ENCODE measurements at regions not wholly inside any gene's neighbourhood (a gene's known extent, or its start where the extent isn't known, plus 50 kb on each side); places are given as distances from the start of the nearest gene placed in this dataset.

DNA sequence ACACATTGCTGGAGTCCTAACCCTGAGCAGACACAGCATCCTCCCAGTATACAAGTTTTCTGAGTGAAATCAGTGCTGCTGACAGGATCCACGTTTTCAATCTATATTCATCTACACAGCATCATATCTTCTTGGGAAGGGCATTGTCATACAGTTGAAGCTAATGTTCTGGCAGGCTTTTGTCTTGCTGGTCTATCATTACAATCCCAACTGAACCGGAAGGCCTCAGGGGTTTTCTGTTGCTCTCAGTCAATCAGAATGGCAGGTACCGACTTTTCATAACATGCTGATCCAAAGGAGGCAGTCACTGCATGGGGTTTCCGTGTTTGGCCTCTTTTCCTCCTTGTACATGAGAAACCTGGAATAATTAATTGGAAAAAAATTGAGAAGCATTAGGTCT lies 2118.8 kb upstream of the WWC1 start:
- Histone ChIP-seq H4K20me1 (ENCODE audit: insufficient read depth, low read length) (no peaks in the 10 kb centered on the region), H3K4me2 (ENCODE audit: low read depth, low read length) (no peak overlapping the region), H3K9ac (ENCODE audit: insufficient read depth, low read depth, low read length) (no peak overlapping the region), H3K9me3 (ENCODE audit: low read length) (peaks cover 75% of the 10 kb centered on the region), H3K79me2 (ENCODE audit: insufficient read depth, low read length) (no peaks in the 10 kb centered on the region), H3K4me1 (ENCODE audit: insufficient read depth, low read length) (no peaks in the 10 kb centered on the region), H3K27me3 (ENCODE audit: control insufficient read depth in 1 of 2, insufficient read depth in 2 of 2, low read length in 2 of 2) (no peaks in the 10 kb centered on the region), H3K36me3 (replicated peaks in 1 of 2; ENCODE audit: control insufficient read depth in 1 of 2, insufficient read depth in 2 of 2, low read length in 2 of 2) (no peaks in the 10 kb centered on the region), H3K27ac (ENCODE audit: extremely low read length, insufficient read depth, low read length) (no peak overlapping the region), H3K4me3 (replicated peaks in 1 of 3; ENCODE audit: insufficient read depth in 1 of 3, low read depth in 2 of 3, low read length in 3 of 3) (no peak overlapping the region), H2AFZ (ENCODE audit: low read length) (no peak overlapping the region)
- POLR2A ChIA-PET, result no interaction called here
- ATAC-seq (no peak), FAIRE-seq (no peak), DNase-seq (ENCODE audit: low spot score) (no peak)
- CTCF ChIA-PET (ENCODE audit: low intra/inter-chr PET ratio, low total read pairs), result no interaction called here
- 2% methylated on average over 4 of the region's 4 CpGs for WGBS (ENCODE audit: low lambda C conversion rate)
- BruUV-seq (replicated peaks), result no TSS peak
- intact Hi-C loops (cut with micrococcal nuclease; ENCODE audit: unreplicated experiment), result no loop called here
- in situ Hi-C loops (cut with HindIII; ENCODE audit: extremely low pct_ligation_motif_present, low pct_unique_long_range_greater_than_20kb), result no loop called here
- no peak for TF ChIP-seq TAF1 (CRISPR knock-in tag; IDR thresholded peaks at IDR 0.05)
- TF ChIP-seq MAF1 (CRISPR knock-in tag; IDR thresholded peaks at IDR 0.05; ENCODE audit: borderline replicate concordance), result no peak
- no peak for TF ChIP-seq NFYC (CRISPR knock-in tag; IDR thresholded peaks at IDR 0.05)
- TF ChIP-seq CENPT (CRISPR knock-in tag; IDR thresholded peaks at IDR 0.05; ENCODE audit: low read depth), result no peak
- TF ChIP-seq, protein P1, sequence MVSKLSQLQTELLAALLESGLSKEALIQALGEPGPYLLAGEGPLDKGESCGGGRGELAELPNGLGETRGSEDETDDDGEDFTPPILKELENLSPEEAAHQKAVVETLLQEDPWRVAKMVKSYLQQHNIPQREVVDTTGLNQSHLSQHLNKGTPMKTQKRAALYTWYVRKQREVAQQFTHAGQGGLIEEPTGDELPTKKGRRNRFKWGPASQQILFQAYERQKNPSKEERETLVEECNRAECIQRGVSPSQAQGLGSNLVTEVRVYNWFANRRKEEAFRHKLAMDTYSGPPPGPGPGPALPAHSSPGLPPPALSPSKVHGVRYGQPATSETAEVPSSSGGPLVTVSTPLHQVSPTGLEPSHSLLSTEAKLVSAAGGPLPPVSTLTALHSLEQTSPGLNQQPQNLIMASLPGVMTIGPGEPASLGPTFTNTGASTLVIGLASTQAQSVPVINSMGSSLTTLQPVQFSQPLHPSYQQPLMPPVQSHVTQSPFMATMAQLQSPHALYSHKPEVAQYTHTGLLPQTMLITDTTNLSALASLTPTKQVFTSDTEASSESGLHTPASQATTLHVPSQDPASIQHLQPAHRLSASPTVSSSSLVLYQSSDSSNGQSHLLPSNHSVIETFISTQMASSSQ (IDR thresholded peaks at IDR 0.05; ENCODE audit: low read depth), result no peak
- TF ChIP-seq, protein P1 (CRISPR knock-in tag; IDR thresholded peaks at IDR 0.05; ENCODE audit: borderline replicate concordance), result no peak
- TF ChIP-seq ZNF292 (CRISPR knock-in tag; IDR thresholded peaks at IDR 0.05; ENCODE audit: borderline replicate concordance, low read depth), result no peak
- no peak for TF ChIP-seq CHD4 (IDR thresholded peaks at IDR 0.05; ENCODE audit: borderline replicate concordance, low read length)
- TF ChIP-seq, protein P2, sequence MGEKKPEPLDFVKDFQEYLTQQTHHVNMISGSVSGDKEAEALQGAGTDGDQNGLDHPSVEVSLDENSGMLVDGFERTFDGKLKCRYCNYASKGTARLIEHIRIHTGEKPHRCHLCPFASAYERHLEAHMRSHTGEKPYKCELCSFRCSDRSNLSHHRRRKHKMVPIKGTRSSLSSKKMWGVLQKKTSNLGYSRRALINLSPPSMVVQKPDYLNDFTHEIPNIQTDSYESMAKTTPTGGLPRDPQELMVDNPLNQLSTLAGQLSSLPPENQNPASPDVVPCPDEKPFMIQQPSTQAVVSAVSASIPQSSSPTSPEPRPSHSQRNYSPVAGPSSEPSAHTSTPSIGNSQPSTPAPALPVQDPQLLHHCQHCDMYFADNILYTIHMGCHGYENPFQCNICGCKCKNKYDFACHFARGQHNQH (CRISPR knock-in tag; IDR thresholded peaks at IDR 0.05), result no peak
- TF ChIP-seq, protein P3, sequence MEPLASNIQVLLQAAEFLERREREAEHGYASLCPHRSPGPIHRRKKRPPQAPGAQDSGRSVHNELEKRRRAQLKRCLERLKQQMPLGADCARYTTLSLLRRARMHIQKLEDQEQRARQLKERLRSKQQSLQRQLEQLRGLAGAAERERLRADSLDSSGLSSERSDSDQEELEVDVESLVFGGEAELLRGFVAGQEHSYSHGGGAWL (CRISPR knock-in tag; IDR thresholded peaks at IDR 0.05), result no peak
- no peak for TF ChIP-seq ASH2L (IDR thresholded peaks at IDR 0.05; ENCODE audit: insufficient read length, low read depth, low read length)
- TF ChIP-seq, protein P4, sequence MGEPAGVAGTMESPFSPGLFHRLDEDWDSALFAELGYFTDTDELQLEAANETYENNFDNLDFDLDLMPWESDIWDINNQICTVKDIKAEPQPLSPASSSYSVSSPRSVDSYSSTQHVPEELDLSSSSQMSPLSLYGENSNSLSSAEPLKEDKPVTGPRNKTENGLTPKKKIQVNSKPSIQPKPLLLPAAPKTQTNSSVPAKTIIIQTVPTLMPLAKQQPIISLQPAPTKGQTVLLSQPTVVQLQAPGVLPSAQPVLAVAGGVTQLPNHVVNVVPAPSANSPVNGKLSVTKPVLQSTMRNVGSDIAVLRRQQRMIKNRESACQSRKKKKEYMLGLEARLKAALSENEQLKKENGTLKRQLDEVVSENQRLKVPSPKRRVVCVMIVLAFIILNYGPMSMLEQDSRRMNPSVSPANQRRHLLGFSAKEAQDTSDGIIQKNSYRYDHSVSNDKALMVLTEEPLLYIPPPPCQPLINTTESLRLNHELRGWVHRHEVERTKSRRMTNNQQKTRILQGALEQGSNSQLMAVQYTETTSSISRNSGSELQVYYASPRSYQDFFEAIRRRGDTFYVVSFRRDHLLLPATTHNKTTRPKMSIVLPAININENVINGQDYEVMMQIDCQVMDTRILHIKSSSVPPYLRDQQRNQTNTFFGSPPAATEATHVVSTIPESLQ (CRISPR knock-in tag; conservative IDR thresholded peaks at IDR 0.05), result no peak
- no peak for TF ChIP-seq MYC (CRISPR knock-in tag; IDR thresholded peaks at IDR 0.05; ENCODE audit: borderline replicate concordance)
- TF ChIP-seq ZBTB20 (CRISPR knock-in tag; IDR thresholded peaks at IDR 0.05; ENCODE audit: borderline replicate concordance, low read depth), result no peak
- TF ChIP-seq, protein P5, sequence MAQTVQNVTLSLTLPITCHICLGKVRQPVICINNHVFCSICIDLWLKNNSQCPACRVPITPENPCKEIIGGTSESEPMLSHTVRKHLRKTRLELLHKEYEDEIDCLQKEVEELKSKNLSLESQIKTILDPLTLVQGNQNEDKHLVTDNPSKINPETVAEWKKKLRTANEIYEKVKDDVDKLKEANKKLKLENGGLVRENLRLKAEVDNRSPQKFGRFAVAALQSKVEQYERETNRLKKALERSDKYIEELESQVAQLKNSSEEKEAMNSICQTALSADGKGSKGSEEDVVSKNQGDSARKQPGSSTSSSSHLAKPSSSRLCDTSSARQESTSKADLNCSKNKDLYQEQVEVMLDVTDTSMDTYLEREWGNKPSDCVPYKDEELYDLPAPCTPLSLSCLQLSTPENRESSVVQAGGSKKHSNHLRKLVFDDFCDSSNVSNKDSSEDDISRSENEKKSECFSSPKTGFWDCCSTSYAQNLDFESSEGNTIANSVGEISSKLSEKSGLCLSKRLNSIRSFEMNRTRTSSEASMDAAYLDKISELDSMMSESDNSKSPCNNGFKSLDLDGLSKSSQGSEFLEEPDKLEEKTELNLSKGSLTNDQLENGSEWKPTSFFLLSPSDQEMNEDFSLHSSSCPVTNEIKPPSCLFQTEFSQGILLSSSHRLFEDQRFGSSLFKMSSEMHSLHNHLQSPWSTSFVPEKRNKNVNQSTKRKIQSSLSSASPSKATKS (CRISPR knock-in tag; IDR thresholded peaks at IDR 0.05), result no peak
- TF ChIP-seq ZNF780A (CRISPR knock-in tag; IDR thresholded peaks at IDR 0.05), result no peak
